Neural cell (in vitro differentiated cells): ENCODE measurements at regions not wholly inside any gene's neighbourhood (a gene's known extent, or its start where the extent isn't known, plus 50 kb on each side); places are given as distances from the start of the nearest gene placed in this dataset.

Experiments used
- H2AFZ ChIP-seq: fragments of 200-600, 300-800 bp; sonication (generic), shearing (Covaris generic); 2 replicates; pipeline ENCODE4 v1.6.0; 2014; ENCODE audit warnings: low read depth, mild to moderate bottlenecking, antibody characterized with exemption, low read length, moderate library complexity
- H3F3A ChIP-seq: fragments of 200-600 bp; shearing (Covaris generic); 2 replicates; pipeline ENCODE4 v1.6.1; 2016; ENCODE audit warnings: mild to moderate bottlenecking, moderate library complexity, mixed read lengths, antibody characterized with exemption, low read length; ENCODE audit not compliant: insufficient read depth, poor library complexity, severe bottlenecking
- H3K27ac ChIP-seq: fragments of 200-600, 300-800 bp; sonication (generic), shearing (Covaris generic); 2 replicates; pipeline ENCODE4 v1.5.1; 2014; ENCODE audit warnings: mild to moderate bottlenecking, low read length, moderate library complexity
- H3K27me3 ChIP-seq: fragments of 300-800, 200-600 bp; sonication (generic), shearing (Covaris generic); 2 replicates; pipeline ENCODE4 v1.6.0; 2014; ENCODE audit warnings: mild to moderate bottlenecking, low read depth, low read length, moderate library complexity; ENCODE audit not compliant: insufficient read depth
- H3K36me3 ChIP-seq: fragments of 300-800, 200-600 bp; sonication (generic), shearing (Covaris generic); 2 replicates; pipeline ENCODE4 v1.5.1; 2014; ENCODE audit warnings: mild to moderate bottlenecking, antibody characterized with exemption, low read length, moderate library complexity; ENCODE audit not compliant: insufficient read depth
- H3K4me2 ChIP-seq: fragments of 300-800, 200-600 bp; sonication (generic), shearing (Covaris generic); 2 replicates; pipeline ENCODE4 v1.6.0; 2014; ENCODE audit warnings: mild to moderate bottlenecking, low read length
- H3K4me3 ChIP-seq: fragments of 300-800, 200-600 bp; sonication (generic), shearing (Covaris generic); 2 replicates; pipeline ENCODE4 v1.5.1; 2014; ENCODE audit warnings: mild to moderate bottlenecking, low read length, moderate library complexity
- H3K79me2 ChIP-seq: fragments of 200-600 bp; shearing (Covaris generic); replicated peaks from 2 replicates; pipeline ENCODE4 v1.6.0; 2014; ENCODE audit warnings: mild to moderate bottlenecking, low read length, moderate library complexity; ENCODE audit not compliant: insufficient read depth
- H3K9ac ChIP-seq: fragments of 300-800, 200-600 bp; sonication (generic), shearing (Covaris generic); 2 replicates; pipeline ENCODE4 v1.6.1; 2016; ENCODE audit warnings: mild to moderate bottlenecking, low read length, mixed read lengths
- H3K9me2 ChIP-seq: fragments of 200-600 bp; shearing (Covaris generic); 2 replicates; pipeline ENCODE4 v1.6.1; 2016; ENCODE audit warnings: mild to moderate bottlenecking, low read length, mixed read lengths; ENCODE audit not compliant: insufficient read depth
- H3K9me3 ChIP-seq: fragments of 200-600, 300-800 bp; sonication (generic), shearing (Covaris generic); 2 replicates; pipeline ENCODE4 v1.6.1; 2016; ENCODE audit warnings: mild to moderate bottlenecking, mixed run types, low read length, moderate library complexity, mixed read lengths
- H4K20me1 ChIP-seq: fragments of 200-600 bp; shearing (Covaris generic); 2 replicates; pipeline ENCODE4 v1.6.1; 2016; ENCODE audit warnings: mild to moderate bottlenecking, mixed run types; ENCODE audit not compliant: insufficient read depth
- CTCF ChIP-seq: fragments of 450-650 bp; IDR thresholded peaks from 2 replicates; pipeline ENCODE4 v1.5.1; 2014; ENCODE audit warnings: antibody characterized with exemption, mild to moderate bottlenecking, moderate library complexity; ENCODE audit not compliant: poor library complexity, severe bottlenecking
- EP300 ChIP-seq: fragments of 450-650 bp; conservative IDR thresholded peaks from 2 replicates; pipeline ENCODE4 v1.6.1; 2014; ENCODE audit warnings: antibody characterized with exemption, mild to moderate bottlenecking, moderate library complexity; ENCODE audit not compliant: poor library complexity, severe bottlenecking
- EZH2 ChIP-seq: fragments of 200-600, 300-800 bp; shearing (Covaris generic), sonication (generic); IDR thresholded peaks from 2 replicates; pipeline ENCODE4 v1.6.1; 2014; ENCODE audit warnings: antibody characterized with exemption, low read length, borderline replicate concordance, mild to moderate bottlenecking; ENCODE audit not compliant: insufficient read depth, poor library complexity, severe bottlenecking
- MXI1 ChIP-seq: fragments of 450-650 bp; conservative IDR thresholded peaks from 2 replicates; pipeline ENCODE4 v1.6.1; 2014; ENCODE audit warnings: antibody characterized with exemption, mild to moderate bottlenecking; ENCODE audit not compliant: poor library complexity, severe bottlenecking
- POLR2AphosphoS5 ChIP-seq: IDR thresholded peaks from 2 replicates; pipeline ENCODE4 v1.6.1; 2012
- RAD21 ChIP-seq: fragments of 450-650 bp; conservative IDR thresholded peaks from 2 replicates; pipeline ENCODE4 v1.6.1; 2014; ENCODE audit warnings: antibody characterized with exemption, mild to moderate bottlenecking, moderate library complexity
- REST ChIP-seq: IDR thresholded peaks from 2 replicates; pipeline ENCODE4 v1.6.1; 2012; ENCODE audit warnings: borderline replicate concordance
- SMC3 ChIP-seq: fragments of 450-650 bp; conservative IDR thresholded peaks from 2 replicates; pipeline ENCODE4 v1.6.1; 2014; ENCODE audit warnings: antibody characterized with exemption, mild to moderate bottlenecking, moderate library complexity; ENCODE audit not compliant: poor library complexity
- TAF1 ChIP-seq: IDR thresholded peaks from 2 replicates; pipeline ENCODE4 v1.6.1; 2012; ENCODE audit warnings: low read depth

DNA sequence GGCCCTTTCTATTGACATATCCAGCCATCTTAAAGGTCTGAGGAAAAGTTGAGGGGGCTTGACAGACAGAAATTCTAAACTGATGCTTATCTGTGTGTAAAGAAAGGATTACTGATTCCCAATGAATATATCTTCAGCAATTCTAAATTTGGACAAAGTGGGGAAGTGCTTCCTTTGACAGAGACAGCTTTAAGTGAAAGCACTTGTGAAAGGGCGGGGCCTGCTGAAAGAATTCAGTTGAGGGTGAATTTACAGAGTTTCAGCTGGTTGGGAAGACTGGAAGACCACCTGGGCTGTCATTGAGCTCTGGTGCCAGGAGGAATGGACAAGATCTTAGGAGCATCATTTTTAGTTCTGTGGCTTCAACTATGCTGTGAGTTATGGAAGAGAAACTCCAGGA lies 412.5 kb upstream of the OR4E1 start:
- TF ChIP-seq POLR2AphosphoS5: no peak
- no peak for TF ChIP-seq REST
- TF ChIP-seq EP300: no peak
- no peak for TF ChIP-seq TAF1
- TF ChIP-seq SMC3: no peak
- TF ChIP-seq MXI1: no peak
- TF ChIP-seq EZH2: no peak
- no peak for TF ChIP-seq CTCF
- no peak for TF ChIP-seq RAD21

GRCh38 chr14:22084393-22085281 lies 411.0 kb upstream of the OR4E1 start:
- H3K4me2 ChIP-seq: no peak overlapping the region
- H3K36me3 ChIP-seq: no peaks in the 10 kb centered on the region
- H2AFZ ChIP-seq: no peak overlapping the region

More for the DNA sequence above, 412.5 kb upstream of the OR4E1 start:
- H3K9ac ChIP-seq: no peak overlapping the region
- no peak overlapping the region for H3K4me2 ChIP-seq
- H3K9me3 ChIP-seq: no peaks in the 10 kb centered on the region
- no peaks in the 10 kb centered on the region for H3K27me3 ChIP-seq
- no peaks in the 10 kb centered on the region for H3K36me3 ChIP-seq
- no peaks in the 10 kb centered on the region for H3K9me2 ChIP-seq
- no peak overlapping the region for H3K27ac ChIP-seq
- no peak overlapping the region for H2AFZ ChIP-seq
- no peaks in the 10 kb centered on the region for H4K20me1 ChIP-seq
- no peaks in the 10 kb centered on the region for H3K79me2 ChIP-seq
- H3F3A ChIP-seq: no peaks in the 10 kb centered on the region
- no peak overlapping the region for H3K4me3 ChIP-seq

More at GRCh38 chr14:22084393-22085281, 411.0 kb upstream of the OR4E1 start:
- Histone ChIP-seq H3K27me3 (no peaks in the 10 kb centered on the region), H3K79me2 (no peaks in the 10 kb centered on the region), H3F3A (no peaks in the 10 kb centered on the region), H3K9me3 (no peaks in the 10 kb centered on the region), H3K9ac (no peak overlapping the region), H3K27ac (no peak overlapping the region), H4K20me1 (no peaks in the 10 kb centered on the region), H3K9me2 (no peaks in the 10 kb centered on the region), H3K4me3 (no peak overlapping the region)
- TF ChIP-seq CTCF (peak; percentile 71), SMC3 (peak; percentile 54), MXI1 (no peak), RAD21 (peak; percentile 49)
